GM21529 (cell line): ENCODE measurements at regions not wholly inside any gene's neighbourhood (a gene's known extent, or its start where the extent isn't known, plus 50 kb on each side); places are given as distances from the start of the nearest gene placed in this dataset.

ENCODE experiments used
- ATAC-seq: cut with Tn5 transposase; IDR thresholded peaks from one replicate; pipeline ENCODE4 v1.9.1; 2021; ENCODE audit not compliant: unreplicated experiment

GRCh38 chr12:24069532-24070395, 120.3 kb upstream of the SOX5 start:
- ATAC-seq = no peak

GRCh38 chr12:24066865-24067264, 117.4 kb upstream of the SOX5 start:
- ATAC-seq = no peak

GRCh38 chr12:24066097-24066496, 116.6 kb upstream of the SOX5 start:
- no peak for ATAC-seq

GRCh38 chr12:24062642-24063245, 113.3 kb upstream of the SOX5 start:
- no peak for ATAC-seq

- no peak for ATAC-seq
Measured at GRCh38 chr12:24060089-24060488, 110.6 kb upstream of the SOX5 start.

GRCh38 chr12:24057920-24058476, 108.5 kb upstream of the SOX5 start:
- no peak for ATAC-seq

- no peak for ATAC-seq
Measured at GRCh38 chr12:24055747-24056146, 106.3 kb upstream of the SOX5 start.

- no peak for ATAC-seq
Measured at GRCh38 chr12:24054416-24054815, 104.9 kb upstream of the SOX5 start.

- no peak for ATAC-seq
Measured at GRCh38 chr12:24049728-24050127, 100.3 kb upstream of the SOX5 start.

GRCh38 chr12:24049101-24049500, 99.6 kb upstream of the SOX5 start:
- ATAC-seq = no peak

- no peak for ATAC-seq
Measured at GRCh38 chr12:24048446-24048845, 99.0 kb upstream of the SOX5 start.

GRCh38 chr12:24047326-24047725, 97.9 kb upstream of the SOX5 start:
- ATAC-seq = no peak

GRCh38 chr12:24045816-24046257, 96.4 kb upstream of the SOX5 start:
- no peak for ATAC-seq

- no peak for ATAC-seq
Measured at GRCh38 chr12:24044941-24045703, 95.7 kb upstream of the SOX5 start.

- no peak for ATAC-seq
Measured at GRCh38 chr12:24042651-24043050, 93.2 kb upstream of the SOX5 start.

GRCh38 chr12:24039113-24039525, 89.6 kb upstream of the SOX5 start:
- ATAC-seq = no peak

GRCh38 chr12:24038211-24038997, 88.9 kb upstream of the SOX5 start:
- no peak for ATAC-seq

- ATAC-seq = no peak
Measured at GRCh38 chr12:24036438-24037216, 87.2 kb upstream of the SOX5 start.

- no peak for ATAC-seq
Measured at GRCh38 chr12:24034894-24035293, 85.4 kb upstream of the SOX5 start.

- ATAC-seq = no peak
Measured at GRCh38 chr12:24034160-24034559, 84.7 kb upstream of the SOX5 start.
